ENCODE measurements at regions not wholly inside any gene's neighbourhood (a gene's known extent, or its start where the extent isn't known, plus 50 kb on each side); places are given as distances from the start of the nearest gene placed in this dataset.

GRCh38 chr4:11597506-11597905, 168.8 kb upstream of the HS3ST1 start:
- POLR2A ChIA-PET: no interaction called here
- CTCF ChIA-PET: no interaction called here
- no peaks in the 10 kb centered on the region for H3K36me3 ChIP-seq (ENCODE audit: control insufficient read depth in 4 of 4, insufficient read depth in 4 of 4, low read length in 3 of 4)
- H3K4me3 ChIP-seq (ENCODE audit: control insufficient read depth in 1 of 7, extremely low read depth in 1 of 7, insufficient read depth in 4 of 7, low read depth in 2 of 7, low read length in 6 of 7): no peak overlapping the region
- H3K4me1 ChIP-seq (ENCODE audit: control extremely low read depth in 1 of 4, control insufficient read depth in 4 of 4, insufficient read depth in 4 of 4, low read length in 3 of 4): peaks cover 0 to 5% (median 0%) of the 10 kb centered on the region in 4 experiments
- WGBS (ENCODE audit: insufficient coverage): no CpG with 5 or more reads among the region's 4 CpGs
- DNase-seq: no peak
- H3K9me3 ChIP-seq (ENCODE audit: control extremely low read depth in 1 of 5, control insufficient read depth in 4 of 5, insufficient read depth in 2 of 5, low read depth in 1 of 5, low read length in 4 of 5): no peaks in the 10 kb centered on the region
- no peak overlapping the region for H3K27ac ChIP-seq (ENCODE audit: insufficient read depth in 1 of 2, low read depth in 1 of 2, low read length in 2 of 2, poor library complexity in 1 of 2, severe bottlenecking in 2 of 2)
- no peaks in the 10 kb centered on the region for H3K27me3 ChIP-seq (replicated peaks in 2 of 5; ENCODE audit: control insufficient read depth in 4 of 5, insufficient read depth in 5 of 5, low read length in 4 of 5)

GRCh38 chr4:11596989-11597388, 168.3 kb upstream of the HS3ST1 start:
- WGBS (ENCODE audit: insufficient coverage): no CpG with 5 or more reads among the region's 2 CpGs
- DNase-seq: no peak
- ChIA-PET CTCF (no interaction called here), POLR2A (no interaction called here)
- H3K27me3 ChIP-seq (replicated peaks in 2 of 5; ENCODE audit: control insufficient read depth in 4 of 5, insufficient read depth in 5 of 5, low read length in 4 of 5): no peaks in the 10 kb centered on the region
- H3K4me3 ChIP-seq (ENCODE audit: control insufficient read depth in 1 of 7, extremely low read depth in 1 of 7, insufficient read depth in 4 of 7, low read depth in 2 of 7, low read length in 6 of 7): no peak overlapping the region
- H3K9me3 ChIP-seq (ENCODE audit: control extremely low read depth in 1 of 5, control insufficient read depth in 4 of 5, insufficient read depth in 2 of 5, low read depth in 1 of 5, low read length in 4 of 5): no peaks in the 10 kb centered on the region
- H3K36me3 ChIP-seq (ENCODE audit: control insufficient read depth in 4 of 4, insufficient read depth in 4 of 4, low read length in 3 of 4): no peaks in the 10 kb centered on the region
- no peak overlapping the region for H3K27ac ChIP-seq (ENCODE audit: insufficient read depth in 1 of 2, low read depth in 1 of 2, low read length in 2 of 2, poor library complexity in 1 of 2, severe bottlenecking in 2 of 2)
- H3K4me1 ChIP-seq (ENCODE audit: control extremely low read depth in 1 of 4, control insufficient read depth in 4 of 4, insufficient read depth in 4 of 4, low read length in 3 of 4): peaks cover 0 to 5% (median 0%) of the 10 kb centered on the region in 4 experiments

GRCh38 chr4:11593576-11594116, 165.0 kb upstream of the HS3ST1 start:
- Histone ChIP-seq H3K9me3 (ENCODE audit: control extremely low read depth in 1 of 5, control insufficient read depth in 4 of 5, insufficient read depth in 2 of 5, low read depth in 1 of 5, low read length in 4 of 5) (no peaks in the 10 kb centered on the region), H3K27me3 (replicated peaks in 2 of 5; ENCODE audit: control insufficient read depth in 4 of 5, insufficient read depth in 5 of 5, low read length in 4 of 5) (no peaks in the 10 kb centered on the region), H3K27ac (ENCODE audit: insufficient read depth in 1 of 2, low read depth in 1 of 2, low read length in 2 of 2, poor library complexity in 1 of 2, severe bottlenecking in 2 of 2) (no peak overlapping the region), H3K4me1 (ENCODE audit: control extremely low read depth in 1 of 4, control insufficient read depth in 4 of 4, insufficient read depth in 4 of 4, low read length in 3 of 4) (peaks cover 0 to 5% (median 0%) of the 10 kb centered on the region in 4 experiments), H3K36me3 (ENCODE audit: control insufficient read depth in 4 of 4, insufficient read depth in 4 of 4, low read length in 3 of 4) (no peaks in the 10 kb centered on the region), H3K4me3 (ENCODE audit: control insufficient read depth in 1 of 7, extremely low read depth in 1 of 7, insufficient read depth in 4 of 7, low read depth in 2 of 7, low read length in 6 of 7) (no peak overlapping the region)
- DNase-seq: no peak
- CTCF ChIA-PET: interaction anchor here (0.7 kb wide), 1 partner anchor 378 kb away, joined by 3 read pairs; no protein-coding TSS in a partner anchor
- 97% methylated on average over 5 of the region's 7 CpGs for WGBS (ENCODE audit: insufficient coverage)
- POLR2A ChIA-PET: no interaction called here

GRCh38 chr4:11592276-11592675, 163.6 kb upstream of the HS3ST1 start:
- H3K9me3 ChIP-seq (ENCODE audit: control extremely low read depth in 1 of 5, control insufficient read depth in 4 of 5, insufficient read depth in 2 of 5, low read depth in 1 of 5, low read length in 4 of 5): no peaks in the 10 kb centered on the region
- ChIA-PET CTCF (no interaction called here), POLR2A (no interaction called here)
- 100% methylated on average over 4 of the region's 4 CpGs for WGBS (ENCODE audit: insufficient coverage)
- DNase-seq: no peak
- no peaks in the 10 kb centered on the region for H3K36me3 ChIP-seq (ENCODE audit: control insufficient read depth in 4 of 4, insufficient read depth in 4 of 4, low read length in 3 of 4)
- no peaks in the 10 kb centered on the region for H3K27me3 ChIP-seq (replicated peaks in 2 of 5; ENCODE audit: control insufficient read depth in 4 of 5, insufficient read depth in 5 of 5, low read length in 4 of 5)
- H3K4me1 ChIP-seq (ENCODE audit: control extremely low read depth in 1 of 4, control insufficient read depth in 4 of 4, insufficient read depth in 4 of 4, low read length in 3 of 4): no peaks in the 10 kb centered on the region
- no peak overlapping the region for H3K27ac ChIP-seq (ENCODE audit: insufficient read depth in 1 of 2, low read depth in 1 of 2, low read length in 2 of 2, poor library complexity in 1 of 2, severe bottlenecking in 2 of 2)
- H3K4me3 ChIP-seq (ENCODE audit: control insufficient read depth in 1 of 7, extremely low read depth in 1 of 7, insufficient read depth in 4 of 7, low read depth in 2 of 7, low read length in 6 of 7): no peak overlapping the region

- Histone ChIP-seq H3K4me1 (ENCODE audit: control extremely low read depth in 1 of 4, control insufficient read depth in 4 of 4, insufficient read depth in 4 of 4, low read length in 3 of 4) (no peaks in the 10 kb centered on the region), H3K27me3 (replicated peaks in 2 of 5; ENCODE audit: control insufficient read depth in 4 of 5, insufficient read depth in 5 of 5, low read length in 4 of 5) (no peaks in the 10 kb centered on the region), H3K27ac (ENCODE audit: insufficient read depth in 1 of 2, low read depth in 1 of 2, low read length in 2 of 2, poor library complexity in 1 of 2, severe bottlenecking in 2 of 2) (no peak overlapping the region), H3K4me3 (ENCODE audit: control insufficient read depth in 1 of 7, extremely low read depth in 1 of 7, insufficient read depth in 4 of 7, low read depth in 2 of 7, low read length in 6 of 7) (no peak overlapping the region), H3K9me3 (ENCODE audit: control extremely low read depth in 1 of 5, control insufficient read depth in 4 of 5, insufficient read depth in 2 of 5, low read depth in 1 of 5, low read length in 4 of 5) (no peaks in the 10 kb centered on the region), H3K36me3 (ENCODE audit: control insufficient read depth in 4 of 4, insufficient read depth in 4 of 4, low read length in 3 of 4) (no peaks in the 10 kb centered on the region)
- ChIA-PET CTCF (no interaction called here), POLR2A (no interaction called here)
- no peak for DNase-seq
- WGBS (ENCODE audit: insufficient coverage): no CpG with 5 or more reads among the region's 2 CpGs
Observed at GRCh38 chr4:11590132-11590531, 161.4 kb upstream of the HS3ST1 start.

- no peak for DNase-seq
- ChIA-PET POLR2A (no interaction called here), CTCF (no interaction called here)
- no peaks in the 10 kb centered on the region for H3K27me3 ChIP-seq (replicated peaks in 2 of 5; ENCODE audit: control insufficient read depth in 4 of 5, insufficient read depth in 5 of 5, low read length in 4 of 5)
- 83% methylated on average over 1 of the region's 1 CpG for WGBS (ENCODE audit: insufficient coverage)
- no peak overlapping the region for H3K4me3 ChIP-seq (ENCODE audit: control insufficient read depth in 1 of 7, extremely low read depth in 1 of 7, insufficient read depth in 4 of 7, low read depth in 2 of 7, low read length in 6 of 7)
- no peaks in the 10 kb centered on the region for H3K36me3 ChIP-seq (ENCODE audit: control insufficient read depth in 4 of 4, insufficient read depth in 4 of 4, low read length in 3 of 4)
- no peaks in the 10 kb centered on the region for H3K9me3 ChIP-seq (ENCODE audit: control extremely low read depth in 1 of 5, control insufficient read depth in 4 of 5, insufficient read depth in 2 of 5, low read depth in 1 of 5, low read length in 4 of 5)
- no peak overlapping the region for H3K27ac ChIP-seq (ENCODE audit: insufficient read depth in 1 of 2, low read depth in 1 of 2, low read length in 2 of 2, poor library complexity in 1 of 2, severe bottlenecking in 2 of 2)
- no peaks in the 10 kb centered on the region for H3K4me1 ChIP-seq (ENCODE audit: control extremely low read depth in 1 of 4, control insufficient read depth in 4 of 4, insufficient read depth in 4 of 4, low read length in 3 of 4)
Observed at GRCh38 chr4:11589676-11590075, 161.0 kb upstream of the HS3ST1 start.

GRCh38 chr4:11587797-11588196, 159.1 kb upstream of the HS3ST1 start:
- H3K27me3 ChIP-seq (replicated peaks in 2 of 5; ENCODE audit: control insufficient read depth in 4 of 5, insufficient read depth in 5 of 5, low read length in 4 of 5): no peaks in the 10 kb centered on the region
- no peak for DNase-seq
- H3K9me3 ChIP-seq (ENCODE audit: control extremely low read depth in 1 of 5, control insufficient read depth in 4 of 5, insufficient read depth in 2 of 5, low read depth in 1 of 5, low read length in 4 of 5): no peaks in the 10 kb centered on the region
- no peaks in the 10 kb centered on the region for H3K36me3 ChIP-seq (ENCODE audit: control insufficient read depth in 4 of 4, insufficient read depth in 4 of 4, low read length in 3 of 4)
- H3K27ac ChIP-seq (ENCODE audit: insufficient read depth in 1 of 2, low read depth in 1 of 2, low read length in 2 of 2, poor library complexity in 1 of 2, severe bottlenecking in 2 of 2): no peak overlapping the region
- ChIA-PET CTCF (no interaction called here), POLR2A (no interaction called here)
- H3K4me3 ChIP-seq (ENCODE audit: control insufficient read depth in 1 of 7, extremely low read depth in 1 of 7, insufficient read depth in 4 of 7, low read depth in 2 of 7, low read length in 6 of 7): no peak overlapping the region
- WGBS (ENCODE audit: insufficient coverage): 97% methylated on average over 3 of the region's 5 CpGs
- no peaks in the 10 kb centered on the region for H3K4me1 ChIP-seq (ENCODE audit: control extremely low read depth in 1 of 4, control insufficient read depth in 4 of 4, insufficient read depth in 4 of 4, low read length in 3 of 4)
